CD14-positive monocyte (primary cell): ENCODE measurements at regions not wholly inside any gene's neighbourhood (a gene's known extent, or its start where the extent isn't known, plus 50 kb on each side); places are given as distances from the start of the nearest gene placed in this dataset.
"Not testable (repeated sequence)": the region's sequence is repeated elsewhere in the genome, so short reads cannot be mapped to it uniquely, and the experiment has no call there.

ENCODE experiments used
- DNase-seq, 3 donors: peaks; one replicate each; pipeline ENCODE4 v3.0.0-alpha.2; 2011 to 2022
- H2AFZ ChIP-seq: 2 replicates; pipeline ENCODE4 v1.6.0; 2012; ENCODE audit warnings: mild to moderate bottlenecking, low read depth, low read length, inconsistent platforms; ENCODE audit not compliant: insufficient read depth, poor library complexity, severe bottlenecking
- H3K27ac ChIP-seq, 2 donors: 1 replicate in 1 of 2; 2 replicates in 1 of 2; pipeline ENCODE4 v1.5.1; 2012 to 2013; ENCODE audit warnings: low read length in 2 of 2, control low read depth in 1 of 2, inconsistent platforms in 1 of 2, low read depth in 1 of 2, mild to moderate bottlenecking in 1 of 2
- H3K27me3 ChIP-seq, 2 donors: one replicate each; pipeline versions ENCODE4 v1.6.0 to v1.6.1; 2011 to 2013; ENCODE audit warnings: low read length in 2 of 2; ENCODE audit not compliant: control insufficient read depth in 2 of 2, insufficient read depth in 2 of 2
- H3K36me3 ChIP-seq, 2 donors: replicated peaks in 1 of 2; 1 replicate in 1 of 2; 2 replicates in 1 of 2; pipeline versions ENCODE4 v1.5.1 to v1.6.1; 2012 to 2013; ENCODE audit warnings: low read length in 2 of 2, control low read depth in 1 of 2, inconsistent platforms in 1 of 2, mild to moderate bottlenecking in 1 of 2; ENCODE audit not compliant: insufficient read depth in 2 of 2, control insufficient read depth in 1 of 2
- H3K4me1 ChIP-seq, 2 donors: 1 replicate in 1 of 2; 2 replicates in 1 of 2; pipeline versions ENCODE4 v1.5.1 to v1.6.1; 2012 to 2013; ENCODE audit warnings: low read length in 2 of 2, control low read depth in 1 of 2, inconsistent platforms in 1 of 2, mild to moderate bottlenecking in 1 of 2, moderate library complexity in 1 of 2; ENCODE audit not compliant: insufficient read depth in 2 of 2, control insufficient read depth in 1 of 2
- H3K4me2 ChIP-seq: replicated peaks from 2 replicates; pipeline ENCODE3; 2012; ENCODE audit warnings: low read length, moderate library complexity, mild to moderate bottlenecking; ENCODE audit not compliant: poor library complexity, severe bottlenecking; ENCODE audit errors: extremely low read depth
- H3K4me3 ChIP-seq, 3 experiments: fragments of 200-600 bp in 1 of 3; sonication (generic) in 1 of 3; replicated peaks in 1 of 3; 1 replicate in 2 of 3; 2 replicates in 1 of 3; pipeline ENCODE4 v1.5.1; 2011 to 2013; ENCODE audit warnings: low read length in 3 of 3, mild to moderate bottlenecking in 3 of 3, control low read depth in 2 of 3, low read depth in 2 of 3, inconsistent platforms in 1 of 3, moderate library complexity in 1 of 3
- H3K79me2 ChIP-seq: 2 replicates; pipeline ENCODE4 v1.6.0; 2012; ENCODE audit warnings: mild to moderate bottlenecking, control low read depth, inconsistent platforms, low read length, moderate library complexity; ENCODE audit not compliant: insufficient read depth
- H3K9ac ChIP-seq: 2 replicates; pipeline ENCODE4 v1.6.0; 2017; ENCODE audit warnings: low read length, mild to moderate bottlenecking; ENCODE audit not compliant: insufficient read depth, poor library complexity, severe bottlenecking
- H3K9me3 ChIP-seq, 2 donors: replicated peaks in 1 of 2; 1 replicate in 1 of 2; 2 replicates in 1 of 2; pipeline versions ENCODE4 v1.5.1 to v1.6.1; 2012 to 2013; ENCODE audit warnings: low read length in 2 of 2, control low read depth in 1 of 2; ENCODE audit not compliant: control insufficient read depth in 1 of 2, insufficient read depth in 1 of 2
- H4K20me1 ChIP-seq: 2 replicates; pipeline ENCODE4 v1.6.0; 2012; ENCODE audit warnings: mild to moderate bottlenecking, low read length, control low read depth, moderate library complexity; ENCODE audit not compliant: insufficient read depth
- H3K27ac Mint-ChIP-seq, 7 donors: one replicate each; pipeline ENCODE4 v1.8.0; 2020; ENCODE audit warnings: mild to moderate bottlenecking in 7 of 7, mixed read lengths in 7 of 7, moderate library complexity in 6 of 7, inconsistent platforms in 2 of 7
- H3K27me3 Mint-ChIP-seq, 3 donors: one replicate each; pipeline ENCODE4 v1.8.0; 2021 to 2022; ENCODE audit warnings: low read depth in 3 of 3, mild to moderate bottlenecking in 3 of 3, mixed read lengths in 3 of 3, moderate library complexity in 3 of 3, inconsistent platforms in 1 of 3
- H3K36me3 Mint-ChIP-seq, 2 donors: one replicate each; pipeline ENCODE4 v1.8.0; 2020; ENCODE audit warnings: mixed read lengths in 2 of 2, inconsistent platforms in 1 of 2, mild to moderate bottlenecking in 1 of 2
- H3K4me1 Mint-ChIP-seq: one replicate; pipeline ENCODE4 v1.8.0; 2020; ENCODE audit warnings: mild to moderate bottlenecking, mixed read lengths
- H3K4me3 Mint-ChIP-seq, 2 donors: one replicate each; pipeline ENCODE4 v1.8.0; 2020; ENCODE audit warnings: mild to moderate bottlenecking in 2 of 2, mixed read lengths in 2 of 2, moderate library complexity in 1 of 2
- H3K9me3 Mint-ChIP-seq, 7 donors: one replicate each; pipeline ENCODE4 v1.8.0; 2020 to 2022; ENCODE audit warnings: mixed read lengths in 7 of 7, mild to moderate bottlenecking in 6 of 7, moderate library complexity in 6 of 7, inconsistent platforms in 2 of 7
- CTCF ChIP-seq: fragments of 200-600 bp; IDR thresholded peaks from one replicate; pipeline ENCODE4 v1.8.0; 2022; ENCODE audit warnings: antibody characterized with exemption, mild to moderate bottlenecking
- WGBS: methylation state at CpG from one replicate; pipeline ENCODE4 v1.1.5; 2013; ENCODE audit warnings: missing lambda C conversion rate; ENCODE audit not compliant: insufficient coverage; 5-methylcytosine and 5-hydroxymethylcytosine counted together
- intact Hi-C, 2 donors: fragments of 100-400 bp; cut with micrococcal nuclease; formaldehyde crosslinking; loops; one replicate each; pipeline versions ENCODE4 v1.15.0 to v1.15.1; 2023

GRCh38 chr11:100525635-100526034, 161.5 kb upstream of the ARHGAP42 start:
- Mint-ChIP-seq H3K36me3 (no peaks in the 10 kb centered on the region), H3K9me3 (peaks cover 11 to 33% (median 18%) of the 10 kb centered on the region in 7 donors), H3K4me1 (no peaks in the 10 kb centered on the region), H3K27me3 (peaks cover 0 to 4% (median 2%) of the 10 kb centered on the region in 3 donors), H3K4me3 (no peak overlapping the region), H3K27ac (no peak overlapping the region)
- H3K27ac ChIP-seq = no peak overlapping the region
- H4K20me1 ChIP-seq = no peaks in the 10 kb centered on the region
- no peak overlapping the region for H3K9ac ChIP-seq
- H3K79me2 ChIP-seq = no peaks in the 10 kb centered on the region
- WGBS = 8% methylated on average over 2 of the region's 2 CpGs
- no peak for TF ChIP-seq CTCF
- no peak overlapping the region for H3K4me2 ChIP-seq
- no peaks in the 10 kb centered on the region for H3K27me3 ChIP-seq
- no peak for DNase-seq
- H3K36me3 ChIP-seq = no peaks in the 10 kb centered on the region
- peaks cover 24 to 29% of the 10 kb centered on the region in 2 donors for H3K9me3 ChIP-seq
- intact Hi-C loops = no loop called here
- H3K4me3 ChIP-seq = no peak overlapping the region
- H3K4me1 ChIP-seq = no peaks in the 10 kb centered on the region
- no peak overlapping the region for H2AFZ ChIP-seq

GRCh38 chr11:100528872-100529416, 158.1 kb upstream of the ARHGAP42 start:
- no peaks in the 10 kb centered on the region for H4K20me1 ChIP-seq
- H3K27me3 ChIP-seq = no peaks in the 10 kb centered on the region
- H3K36me3 Mint-ChIP-seq = no peaks in the 10 kb centered on the region
- intact Hi-C loops = no loop called here
- H3K27ac Mint-ChIP-seq = no peak overlapping the region
- H3K36me3 ChIP-seq = no peaks in the 10 kb centered on the region
- H3K4me3 ChIP-seq = no peak overlapping the region
- H3K4me2 ChIP-seq = no peak overlapping the region
- H3K9me3 Mint-ChIP-seq = peaks cover 12 to 27% (median 19%) of the 10 kb centered on the region in 7 donors
- no peak overlapping the region for H3K9ac ChIP-seq
- no peak overlapping the region for H3K27ac ChIP-seq
- no peak for DNase-seq
- H3K27me3 Mint-ChIP-seq = peaks cover 0 to 4% (median 2%) of the 10 kb centered on the region in 3 donors
- H3K4me1 ChIP-seq = no peaks in the 10 kb centered on the region
- H3K4me1 Mint-ChIP-seq = no peaks in the 10 kb centered on the region
- H3K79me2 ChIP-seq = no peaks in the 10 kb centered on the region
- H2AFZ ChIP-seq = no peak overlapping the region
- TF ChIP-seq CTCF = no peak
- WGBS = 92% methylated on average over 5 of the region's 5 CpGs
- no peak overlapping the region for H3K4me3 Mint-ChIP-seq
- peaks cover 23 to 24% of the 10 kb centered on the region in 2 donors for H3K9me3 ChIP-seq

GRCh38 chr11:100531290-100531689, 155.8 kb upstream of the ARHGAP42 start:
- H3K36me3 Mint-ChIP-seq, H3K27ac Mint-ChIP-seq, H3K36me3 ChIP-seq, H3K4me1 ChIP-seq, H2AFZ ChIP-seq, DNase-seq, H4K20me1 ChIP-seq, H3K9me3 ChIP-seq, H3K27me3 ChIP-seq, H3K4me3 Mint-ChIP-seq, H3K4me2 ChIP-seq, H3K4me3 ChIP-seq, H3K27me3 Mint-ChIP-seq, H3K27ac ChIP-seq, H3K9ac ChIP-seq, intact Hi-C loops, H3K4me1 Mint-ChIP-seq, H3K79me2 ChIP-seq: not testable (repeated sequence)
- WGBS = no CpG with 5 or more reads among the region's 1 CpG
- peaks cover 6 to 16% (median 10%) of the 10 kb centered on the region in 7 donors for H3K9me3 Mint-ChIP-seq
